Kasumi-1 (cell line): ENCODE measurements at regions not wholly inside any gene's neighbourhood (a gene's known extent, or its start where the extent isn't known, plus 50 kb on each side); places are given as distances from the start of the nearest gene placed in this dataset.
"Not testable (repeated sequence)": the region's sequence is repeated elsewhere in the genome, so short reads cannot be mapped to it uniquely, and the experiment has no call there.

Source experiments
- DNase-seq, 2 experiments: peaks; one replicate each; lab custom pipeline; 2025; lab: John Stamatoyannopoulos, UW

- DNase-seq, result no peak
Observed at GRCh38 chr5:87751824-87752223, 339.1 kb upstream of the CCNH start.

GRCh38 chr5:87746891-87747377 lies 334.2 kb upstream of the CCNH start:
- no peak for DNase-seq

GRCh38 chr5:87746341-87746740 lies 333.6 kb upstream of the CCNH start:
- DNase-seq, result no peak

- DNase-seq, result no peak
Observed at GRCh38 chr5:87741881-87742280, 329.2 kb upstream of the CCNH start.

GRCh38 chr5:87735923-87736322 lies 323.2 kb upstream of the CCNH start:
- DNase-seq, result no peak

GRCh38 chr5:87733897-87734296 lies 321.2 kb upstream of the CCNH start:
- DNase-seq, result no peak

- no peak for DNase-seq
Observed at GRCh38 chr5:87732875-87733768, 320.4 kb upstream of the CCNH start.

GRCh38 chr5:87729781-87730180 lies 317.1 kb upstream of the CCNH start:
- DNase-seq, result no peak

GRCh38 chr5:87722286-87722685 lies 309.6 kb upstream of the CCNH start:
- DNase-seq, result no peak

- DNase-seq, result not testable (repeated sequence)
Observed at GRCh38 chr5:87718224-87718925, 305.6 kb upstream of the CCNH start.

GRCh38 chr5:87717761-87718160 lies 305.0 kb upstream of the CCNH start:
- no peak for DNase-seq

GRCh38 chr5:87705876-87706275 lies 293.1 kb upstream of the CCNH start:
- no peak for DNase-seq

- peak; percentile 73 to 89 for DNase-seq
Observed at GRCh38 chr5:87686975-87687374, 274.2 kb upstream of the CCNH start.

- no peak for DNase-seq
Observed at GRCh38 chr5:87686018-87686417, 273.3 kb upstream of the CCNH start.

GRCh38 chr5:87674235-87674634 lies 261.5 kb upstream of the CCNH start:
- DNase-seq, result no peak

- DNase-seq, result no peak
Observed at GRCh38 chr5:87671146-87671545, 258.4 kb upstream of the CCNH start.

- no peak for DNase-seq
Observed at GRCh38 chr5:87665166-87665565, 252.4 kb upstream of the CCNH start.

- DNase-seq, result no peak
Observed at GRCh38 chr5:87661784-87662566, 249.2 kb upstream of the CCNH start.

GRCh38 chr5:87653242-87653641 lies 240.5 kb upstream of the CCNH start:
- no peak for DNase-seq

- DNase-seq, result no peak
Observed at GRCh38 chr5:87650284-87650683, 237.6 kb upstream of the CCNH start.

GRCh38 chr5:87649455-87649854 lies 236.7 kb upstream of the CCNH start:
- no peak for DNase-seq

GRCh38 chr5:87645224-87645623 lies 232.5 kb upstream of the CCNH start:
- no peak for DNase-seq
